K562 (cell line): ENCODE measurements at regions not wholly inside any gene's neighbourhood (a gene's known extent, or its start where the extent isn't known, plus 50 kb on each side); places are given as distances from the start of the nearest gene placed in this dataset.

ENCODE experiments used
- CCAR2 ChIP-seq: fragments of 200-400 bp; formaldehyde crosslinking; IDR thresholded peaks from 2 replicates; pipeline ENCODE4 v1.6.1; 2017; ENCODE audit warnings: mild to moderate bottlenecking, low read depth, low read length
- CHD7 ChIP-seq: fragments of 200-600 bp; sonication (generic); IDR thresholded peaks from one replicate; pipeline ENCODE4 v1.6.1; 2012; ENCODE audit warnings: mild to moderate bottlenecking, low read depth, low read length, inconsistent platforms
- GATA2 ChIP-seq: sonication (generic); formaldehyde crosslinking; IDR thresholded peaks from 2 replicates; pipeline ENCODE4 v1.4.0; 2020; ENCODE audit warnings: mild to moderate bottlenecking, missing genetic modification reagents
- GATAD2B ChIP-seq: fragments of 450-650 bp; IDR thresholded peaks from 2 replicates; pipeline ENCODE4 v1.6.1; 2017; ENCODE audit warnings: mild to moderate bottlenecking, borderline replicate concordance
- HDGF ChIP-seq: fragments of 450-650 bp; IDR thresholded peaks from 2 replicates; pipeline ENCODE4 v1.6.1; 2016
- HIVEP1 ChIP-seq: fragments of 250-450 bp; sonication (Bioruptor Pico); IDR thresholded peaks from 2 replicates; pipeline ENCODE4 v1.4.0; 2020; ENCODE audit warnings: mild to moderate bottlenecking
- JUN ChIP-seq, 2 experiments: sonication (generic) in 1 of 2; formaldehyde crosslinking in 1 of 2; IDR thresholded peaks; 2 replicates each; pipeline versions ENCODE4 v1.6.1 to v1.8.0; 2012 to 2022; ENCODE audit warnings: borderline replicate concordance in 2 of 2, mild to moderate bottlenecking in 2 of 2, improper control_type of control experiment in 1 of 2, low read depth in 1 of 2, low read length in 1 of 2, missing genetic modification reagents in 1 of 2
- PRDM10 ChIP-seq: fragments of 450-650 bp; IDR thresholded peaks from 2 replicates; pipeline ENCODE4 v1.6.1; 2018; ENCODE audit not compliant: partially characterized antibody
- PRPF4 ChIP-seq: fragments of 200-400 bp; formaldehyde crosslinking; IDR thresholded peaks from one replicate; pipeline ENCODE4 v1.6.1; 2017; ENCODE audit warnings: low read length, low read depth, mild to moderate bottlenecking; ENCODE audit not compliant: insufficient read depth, poor library complexity, severe bottlenecking
- SMARCA5 ChIP-seq: fragments of 450-650 bp; IDR thresholded peaks from 2 replicates; pipeline ENCODE4 v1.6.1; 2016
- SP1 ChIP-seq: sonication (generic); formaldehyde crosslinking; IDR thresholded peaks from 2 replicates; pipeline ENCODE4 v1.8.1; 2022; ENCODE audit warnings: mild to moderate bottlenecking, missing genetic modification reagents
- TCF3 ChIP-seq: sonication (generic); formaldehyde crosslinking; IDR thresholded peaks from 2 replicates; pipeline ENCODE4 v1.4.0; 2020; ENCODE audit warnings: mild to moderate bottlenecking, missing genetic modification reagents
- ZNF124 ChIP-seq: sonication (generic); formaldehyde crosslinking; IDR thresholded peaks from 2 replicates; pipeline ENCODE4 v1.8.1; 2022; ENCODE audit warnings: missing genetic modification reagents
- ZNF444 ChIP-seq: fragments of 250-450 bp; sonication (Bioruptor Pico); IDR thresholded peaks from 2 replicates; pipeline ENCODE4 v1.4.0; 2020; ENCODE audit warnings: mild to moderate bottlenecking, moderate library complexity
- ZNF717 ChIP-seq: fragments of 250-450 bp; sonication (Bioruptor Pico); IDR thresholded peaks from 2 replicates; pipeline ENCODE4 v1.5.0; 2021

GRCh38 chr15:95471690-95472086 is 858.8 kb upstream of the NR2F2 start (continued):
- TF ChIP-seq CHD7 (no peak), GATA2 (no peak), ZNF717 (CRISPR knock-in tag) (no peak), TCF3 (CRISPR knock-in tag) (no peak), JUN (IDR thresholded peaks at IDR 0.05; ENCODE audit: borderline replicate concordance, low read depth, low read length) (no peak), JUN (CRISPR knock-in tag; IDR thresholded peaks at IDR 0.05; ENCODE audit: borderline replicate concordance) (no peak), HDGF (no peak), ZNF124 (CRISPR knock-in tag) (no peak), SMARCA5 (no peak), GATAD2B (no peak), HIVEP1 (CRISPR knock-in tag) (no peak), PRPF4 (no peak), SP1 (CRISPR knock-in tag) (no peak), PRDM10 (no peak), ZNF444 (no peak), CCAR2 (no peak)
- TF ChIP-seq, all 486 proteins: peak for 0
